Type B pancreatic cell (in vitro differentiated cells): ENCODE measurements at regions not wholly inside any gene's neighbourhood (a gene's known extent, or its start where the extent isn't known, plus 50 kb on each side); places are given as distances from the start of the nearest gene placed in this dataset.

Source experiments
- DNase-seq: peaks from one replicate; pipeline ENCODE4 v3.0.0; 2021; ENCODE audit warnings: mixed read lengths; ENCODE audit not compliant: unreplicated experiment; ENCODE audit errors: extremely low spot score
- H3K27ac Mint-ChIP-seq: 2 replicates; pipeline ENCODE4 v1.8.0; 2021; ENCODE audit warnings: mild to moderate bottlenecking, mixed read lengths
- H3K27me3 Mint-ChIP-seq: 2 replicates; pipeline ENCODE4 v1.8.0; 2021; ENCODE audit warnings: mixed read lengths
- H3K36me3 Mint-ChIP-seq: 2 replicates; pipeline ENCODE4 v1.8.0; 2021; ENCODE audit warnings: mixed read lengths
- H3K4me1 Mint-ChIP-seq: one replicate; pipeline ENCODE4 v1.8.0; 2021; ENCODE audit warnings: mixed read lengths; ENCODE audit not compliant: unreplicated experiment
- H3K4me3 Mint-ChIP-seq: 2 replicates; pipeline ENCODE4 v1.8.0; 2021; ENCODE audit warnings: mild to moderate bottlenecking, mixed read lengths
- H3K9me3 Mint-ChIP-seq: 2 replicates; pipeline ENCODE4 v1.8.0; 2021; ENCODE audit warnings: mixed read lengths
- TF ChIP-seq, protein P1 (sequence below): fragments of 200-600 bp; sonication (generic); conservative IDR thresholded peaks from 2 replicates; pipeline ENCODE4 v1.5.0; 2021; ENCODE audit warnings: antibody characterized with exemption, mild to moderate bottlenecking

DNA sequence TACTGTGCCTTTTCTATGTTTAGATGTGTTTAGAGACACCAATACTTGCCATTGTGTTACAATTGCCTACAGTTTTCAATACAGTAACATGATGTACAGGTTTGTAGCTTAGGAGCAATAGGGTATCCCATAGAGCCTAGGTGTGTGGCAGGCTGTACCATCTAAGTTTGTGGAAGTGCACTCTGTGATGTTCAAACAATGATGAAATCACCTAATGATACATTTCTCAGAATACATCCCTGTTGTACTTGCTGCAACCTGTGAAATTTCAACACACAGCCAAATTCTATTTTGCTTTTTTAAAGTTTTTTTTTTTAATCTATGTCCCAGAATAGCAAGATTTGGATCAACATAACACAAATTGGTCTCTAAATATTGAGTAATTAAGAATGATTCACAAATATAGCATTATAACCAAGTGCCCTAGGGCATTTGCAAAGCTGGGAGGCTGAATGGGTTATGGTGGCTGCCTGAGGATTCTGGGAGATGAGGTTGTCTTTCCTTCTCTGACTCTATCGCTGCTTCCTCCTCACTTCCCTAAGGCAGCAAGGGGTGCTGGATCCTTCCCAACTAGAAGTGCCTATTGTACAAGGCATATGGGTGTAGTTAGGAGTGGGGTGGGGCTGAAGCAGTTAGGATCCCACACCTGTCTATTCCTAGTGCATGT, 78.3 kb downstream of the SKA1 start:
- no peaks in the 10 kb centered on the region for H3K27me3 Mint-ChIP-seq
- no peak overlapping the region for H3K4me3 Mint-ChIP-seq
- no peaks in the 10 kb centered on the region for H3K9me3 Mint-ChIP-seq
- TF ChIP-seq, protein P1, sequence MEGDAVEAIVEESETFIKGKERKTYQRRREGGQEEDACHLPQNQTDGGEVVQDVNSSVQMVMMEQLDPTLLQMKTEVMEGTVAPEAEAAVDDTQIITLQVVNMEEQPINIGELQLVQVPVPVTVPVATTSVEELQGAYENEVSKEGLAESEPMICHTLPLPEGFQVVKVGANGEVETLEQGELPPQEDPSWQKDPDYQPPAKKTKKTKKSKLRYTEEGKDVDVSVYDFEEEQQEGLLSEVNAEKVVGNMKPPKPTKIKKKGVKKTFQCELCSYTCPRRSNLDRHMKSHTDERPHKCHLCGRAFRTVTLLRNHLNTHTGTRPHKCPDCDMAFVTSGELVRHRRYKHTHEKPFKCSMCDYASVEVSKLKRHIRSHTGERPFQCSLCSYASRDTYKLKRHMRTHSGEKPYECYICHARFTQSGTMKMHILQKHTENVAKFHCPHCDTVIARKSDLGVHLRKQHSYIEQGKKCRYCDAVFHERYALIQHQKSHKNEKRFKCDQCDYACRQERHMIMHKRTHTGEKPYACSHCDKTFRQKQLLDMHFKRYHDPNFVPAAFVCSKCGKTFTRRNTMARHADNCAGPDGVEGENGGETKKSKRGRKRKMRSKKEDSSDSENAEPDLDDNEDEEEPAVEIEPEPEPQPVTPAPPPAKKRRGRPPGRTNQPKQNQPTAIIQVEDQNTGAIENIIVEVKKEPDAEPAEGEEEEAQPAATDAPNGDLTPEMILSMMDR: no peak
- H3K36me3 Mint-ChIP-seq: no peaks in the 10 kb centered on the region
- H3K4me1 Mint-ChIP-seq: no peaks in the 10 kb centered on the region
- no peak for DNase-seq
- no peak overlapping the region for H3K27ac Mint-ChIP-seq

DNA sequence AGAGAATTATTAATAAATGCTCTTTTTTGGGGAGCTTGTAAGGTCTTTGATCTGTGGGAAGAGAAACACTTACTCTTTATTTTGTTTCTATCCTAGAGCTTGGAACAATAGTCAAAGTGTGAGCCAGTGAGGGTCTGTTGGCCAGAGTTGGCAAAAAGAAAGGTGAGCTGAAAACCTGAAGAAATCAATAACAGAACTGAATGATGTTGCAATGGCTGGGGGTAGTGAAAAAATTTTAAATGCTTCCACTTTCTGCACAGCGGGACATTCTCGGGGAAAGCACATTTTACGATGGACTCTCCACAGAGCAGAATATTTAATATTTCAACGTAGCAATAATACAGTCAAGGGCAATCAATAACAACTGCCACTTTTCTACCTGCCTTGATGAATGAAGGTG, 78.9 kb downstream of the SKA1 start:
- no peaks in the 10 kb centered on the region for H3K4me1 Mint-ChIP-seq
- H3K27me3 Mint-ChIP-seq: no peaks in the 10 kb centered on the region
- TF ChIP-seq, protein P1: no peak

DNA sequence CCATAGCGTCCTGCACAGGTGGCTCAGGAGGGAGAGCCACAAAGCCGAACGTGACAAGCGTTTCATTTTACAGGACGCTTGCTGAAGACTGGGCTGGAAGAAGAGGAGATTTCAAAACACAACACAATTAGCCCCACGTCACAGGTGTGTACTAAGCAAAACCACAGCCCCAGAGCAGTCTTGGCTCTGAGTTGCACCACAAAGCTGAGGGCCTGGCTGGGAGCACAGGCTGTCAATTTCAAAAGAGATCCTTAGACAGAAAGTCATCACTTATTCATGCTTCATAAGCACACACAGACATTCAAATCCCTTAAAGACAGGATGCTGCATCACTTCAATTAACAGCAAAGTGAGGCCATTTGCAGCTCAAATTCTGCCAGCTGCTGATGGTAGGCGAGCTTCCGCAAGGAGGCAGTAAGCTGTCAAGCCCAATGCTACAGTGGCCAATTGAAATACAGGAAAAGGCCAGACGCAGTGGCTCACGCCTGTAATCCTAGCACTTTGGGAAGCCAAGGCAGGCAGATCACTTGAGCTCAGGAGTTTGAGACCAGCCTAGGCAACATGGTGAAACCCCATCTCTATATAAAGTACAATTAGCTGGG, 79.6 kb downstream of the SKA1 start:
- TF ChIP-seq, protein P1: no peak
- Mint-ChIP-seq H3K27ac (no peak overlapping the region), H3K27me3 (no peaks in the 10 kb centered on the region), H3K4me3 (no peak overlapping the region), H3K4me1 (no peaks in the 10 kb centered on the region), H3K36me3 (no peaks in the 10 kb centered on the region), H3K9me3 (no peaks in the 10 kb centered on the region)
- no peak for DNase-seq

More for the DNA sequence above, 78.9 kb downstream of the SKA1 start:
- no peaks in the 10 kb centered on the region for H3K9me3 Mint-ChIP-seq
- no peak overlapping the region for H3K4me3 Mint-ChIP-seq
- no peak for DNase-seq
- H3K27ac Mint-ChIP-seq: no peak overlapping the region
- H3K36me3 Mint-ChIP-seq: no peaks in the 10 kb centered on the region

DNA sequence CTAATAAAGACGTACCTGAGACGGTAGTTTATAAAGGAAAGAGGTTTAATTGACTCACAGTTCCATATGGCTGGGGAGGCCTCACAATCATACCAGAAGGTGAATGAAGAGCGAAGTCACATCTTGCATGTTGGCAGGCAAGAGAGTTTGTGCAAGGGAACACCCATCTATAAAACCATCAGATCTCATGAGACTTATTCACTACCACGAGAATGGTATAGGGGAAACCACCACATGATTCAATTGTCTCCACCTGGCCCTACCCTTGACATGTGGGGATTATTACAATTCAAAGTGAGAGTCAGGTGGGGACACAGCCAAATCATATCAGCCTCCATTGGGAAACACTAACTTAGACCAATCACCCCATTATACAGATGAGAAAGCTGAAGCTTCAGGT, 81.4 kb downstream of the SKA1 start:
- Mint-ChIP-seq H3K4me3 (no peak overlapping the region), H3K4me1 (no peaks in the 10 kb centered on the region), H3K27ac (no peak overlapping the region), H3K36me3 (no peaks in the 10 kb centered on the region), H3K9me3 (no peaks in the 10 kb centered on the region), H3K27me3 (no peaks in the 10 kb centered on the region)
- TF ChIP-seq, protein P1: no peak
- no peak for DNase-seq

DNA sequence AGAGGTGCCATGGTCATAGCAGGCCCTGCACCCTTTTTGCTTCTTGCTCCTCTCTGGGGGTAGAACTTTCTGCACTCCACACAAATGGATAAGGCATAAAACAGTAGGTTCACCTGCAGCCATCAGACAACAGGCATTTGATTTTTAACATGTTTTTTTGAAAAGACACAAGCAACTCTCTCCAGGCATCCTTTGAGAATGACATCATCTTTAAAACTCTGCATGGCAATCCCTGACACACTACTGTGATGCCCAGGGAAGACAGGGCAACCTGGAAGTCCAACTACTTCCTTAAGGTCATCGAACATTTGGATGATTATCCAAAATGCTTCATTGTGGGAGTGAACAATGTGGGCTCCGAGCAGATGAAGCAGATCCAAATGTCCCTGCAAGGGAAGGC, 82.8 kb downstream of the SKA1 start:
- TF ChIP-seq, protein P1: no peak
- Mint-ChIP-seq H3K4me3 (no peak overlapping the region), H3K27me3 (no peaks in the 10 kb centered on the region), H3K4me1 (no peaks in the 10 kb centered on the region), H3K9me3 (no peaks in the 10 kb centered on the region), H3K36me3 (no peaks in the 10 kb centered on the region), H3K27ac (no peak overlapping the region)
- DNase-seq: no peak
